GM18505 (cell line): ENCODE measurements at regions not wholly inside any gene's neighbourhood (a gene's known extent, or its start where the extent isn't known, plus 50 kb on each side); places are given as distances from the start of the nearest gene placed in this dataset.

ENCODE experiments used
- ATAC-seq: cut with Tn5 transposase; IDR thresholded peaks from one replicate; pipeline ENCODE4 v1.9.1; 2021; ENCODE audit not compliant: unreplicated experiment
- POLR2A ChIP-seq: IDR thresholded peaks from 4 replicates; pipeline ENCODE4 v1.6.1; 2011; ENCODE audit warnings: borderline replicate concordance; ENCODE audit not compliant: insufficient read depth, insufficient read length; ENCODE audit errors: extremely low read depth

DNA sequence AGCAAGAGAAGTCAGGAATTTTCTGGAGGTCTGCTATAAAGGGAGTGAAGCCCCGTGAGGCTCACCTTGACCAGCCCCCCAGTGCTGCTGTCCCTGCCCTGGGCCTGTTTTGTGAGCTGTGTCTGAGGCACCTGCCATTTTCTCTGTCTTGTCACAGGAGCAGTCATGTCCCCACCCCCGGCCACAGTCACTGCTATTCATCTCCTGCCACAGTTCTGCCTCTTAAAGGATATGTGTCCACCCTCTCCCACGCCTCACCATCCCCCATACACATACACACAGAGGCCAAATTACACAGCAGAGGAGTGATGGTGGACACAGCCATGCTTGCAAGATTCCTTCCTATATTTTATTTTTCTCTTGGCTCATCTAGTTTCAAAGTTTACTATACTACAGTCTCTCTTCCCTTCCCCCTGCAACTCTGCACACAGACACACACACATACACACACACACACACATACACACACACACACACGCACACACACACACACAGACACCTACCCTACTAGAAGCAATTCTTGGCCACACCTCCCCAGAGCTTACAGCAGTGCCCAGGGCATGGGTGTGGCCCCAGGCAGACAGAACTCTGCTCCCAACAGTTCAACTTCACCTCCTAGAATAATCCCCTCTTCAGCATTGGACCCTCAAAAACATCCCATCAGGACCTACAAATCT lies 68.7 kb upstream of the TAB2 start:
- ATAC-seq = no peak
- TF ChIP-seq POLR2A = no peak

- ATAC-seq = no peak
- no peak for TF ChIP-seq POLR2A
These were observed 67.8 kb upstream of the TAB2 start for GRCh38 chr6:149249370-149250357.

GRCh38 chr6:149250951-149251350 lies 66.6 kb upstream of the TAB2 start:
- TF ChIP-seq POLR2A = no peak
- no peak for ATAC-seq

DNA sequence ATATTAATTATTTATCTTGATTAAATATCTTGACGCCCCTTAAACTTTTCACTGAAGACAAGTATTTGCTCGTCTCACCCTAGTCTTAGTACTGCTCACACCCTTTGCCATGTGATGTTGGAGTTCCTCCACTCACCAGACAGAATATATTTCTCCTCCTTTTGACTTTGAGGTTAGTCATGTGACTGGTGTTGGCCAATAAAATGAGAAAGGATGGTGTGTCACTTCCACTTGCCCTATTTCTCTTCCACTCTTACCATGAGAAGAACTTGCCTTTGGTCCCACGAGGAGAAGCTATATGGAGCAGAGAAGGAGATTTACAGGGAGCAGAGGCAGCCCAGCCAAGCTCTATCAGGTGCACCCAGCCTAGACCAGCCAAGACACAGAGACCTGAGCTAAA lies 64.9 kb upstream of the TAB2 start:
- ATAC-seq = no peak

DNA sequence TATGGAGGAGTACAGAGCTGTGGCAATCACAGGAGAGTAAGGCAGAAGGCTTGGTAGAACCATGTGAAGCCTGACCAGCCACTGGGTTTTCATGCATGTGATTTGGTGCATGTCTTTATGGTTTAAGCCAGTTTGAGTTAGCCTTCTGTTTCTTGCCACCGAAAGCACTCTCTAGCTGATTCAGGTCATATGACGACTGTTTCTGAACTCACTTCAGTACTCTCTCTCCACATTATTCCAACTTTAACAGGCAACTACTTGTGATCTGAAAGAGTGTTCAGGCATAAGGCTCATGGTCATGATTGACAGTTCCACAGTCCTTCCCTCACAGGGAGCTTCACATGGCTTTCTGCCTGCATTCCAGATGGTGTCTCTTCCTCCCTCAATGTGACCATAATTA lies 63.3 kb upstream of the TAB2 start:
- no peak for ATAC-seq

More for the DNA sequence above, 64.9 kb upstream of the TAB2 start:
- TF ChIP-seq POLR2A = no peak

GRCh38 chr6:149259753-149260152 lies 57.8 kb upstream of the TAB2 start:
- no peak for ATAC-seq
- no peak for TF ChIP-seq POLR2A

More for the DNA sequence above, 63.3 kb upstream of the TAB2 start:
- TF ChIP-seq POLR2A = no peak

- TF ChIP-seq POLR2A = no peak
- ATAC-seq = no peak
These were observed 57.2 kb upstream of the TAB2 start for GRCh38 chr6:149260214-149260874.

DNA sequence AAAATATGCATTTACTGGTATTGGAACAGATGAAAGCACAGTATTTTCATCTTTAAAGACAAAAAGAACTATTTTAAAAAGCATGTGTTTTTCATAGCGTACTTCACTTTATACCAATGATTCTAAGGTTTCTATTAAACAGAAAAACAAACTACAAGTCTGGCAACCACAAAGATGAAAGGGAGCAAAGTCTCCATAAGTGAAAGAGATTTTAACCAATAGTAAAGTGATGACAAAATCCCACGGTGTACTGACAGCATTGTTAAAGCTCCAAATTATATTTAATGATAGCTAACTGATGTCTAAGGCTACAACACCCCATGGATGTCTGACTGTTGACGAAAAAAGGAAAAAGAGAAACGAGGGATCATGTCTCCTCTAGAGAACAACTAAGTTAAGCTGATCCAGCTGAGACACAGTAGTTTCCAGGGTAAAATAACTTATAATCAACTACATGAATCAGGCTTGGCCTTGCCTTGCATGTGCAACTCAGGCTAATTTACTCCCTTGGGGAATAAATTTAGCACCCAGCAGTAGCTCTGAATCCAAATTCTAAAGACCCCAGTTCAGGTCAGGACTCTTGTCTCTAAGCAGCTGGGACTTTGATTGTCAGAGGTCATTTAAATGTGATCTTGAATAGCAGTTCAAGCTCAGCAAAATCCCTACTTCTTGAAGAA lies 56.0 kb upstream of the TAB2 start:
- TF ChIP-seq POLR2A = no peak
- no peak for ATAC-seq

GRCh38 chr6:149263321-149263720 lies 54.2 kb upstream of the TAB2 start:
- ATAC-seq = no peak
- no peak for TF ChIP-seq POLR2A

DNA sequence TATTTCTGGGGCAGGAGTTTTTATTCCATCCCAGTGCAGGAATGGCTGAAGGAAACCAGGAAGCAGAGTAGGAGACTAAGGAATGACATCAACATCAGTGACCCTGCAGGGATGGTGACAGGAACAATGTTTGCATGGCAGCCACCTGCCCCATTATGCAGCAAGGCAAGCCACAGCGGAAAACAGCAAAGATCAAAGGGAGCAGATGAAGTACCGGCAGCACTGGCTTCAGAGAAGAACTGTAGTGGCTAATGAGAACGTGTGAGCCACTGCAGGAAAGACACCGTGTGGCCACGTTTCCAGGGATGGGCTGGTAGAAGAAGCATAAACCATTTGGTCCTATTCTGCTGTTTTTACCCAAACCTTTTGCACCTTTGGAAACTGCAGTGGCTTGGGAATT lies 52.9 kb upstream of the TAB2 start:
- no peak for ATAC-seq
- no peak for TF ChIP-seq POLR2A

GRCh38 chr6:149265945-149266344 lies 51.6 kb upstream of the TAB2 start:
- no peak for ATAC-seq
- TF ChIP-seq POLR2A = no peak

- peak; percentile 83 for ATAC-seq
- TF ChIP-seq POLR2A = no peak
These were observed 50.9 kb upstream of the TAB2 start for GRCh38 chr6:149266659-149267058.

GRCh38 chr6:149267072-149267471 lies 50.4 kb upstream of the TAB2 start:
- no peak for ATAC-seq
- no peak for TF ChIP-seq POLR2A
